Right lobe of liver (tissue), 4 donors: ENCODE measurements at regions not wholly inside any gene's neighbourhood (a gene's known extent, or its start where the extent isn't known, plus 50 kb on each side); places are given as distances from the start of the nearest gene placed in this dataset.

Experiments used
- POLR2A ChIP-seq: fragments of 450-650 bp; IDR thresholded peaks from one replicate; pipeline ENCODE4 v1.6.1; 2017; ENCODE audit warnings: antibody characterized with exemption, mild to moderate bottlenecking
- TF ChIP-seq, protein P1 (sequence below), 4 donors: fragments of 200-600 bp in 3 of 4; fragments of 450-650 bp in 1 of 4; IDR thresholded peaks; one replicate each; pipeline versions ENCODE4 v1.5.1 to v1.8.0; 2016 to 2022; ENCODE audit warnings: antibody characterized with exemption in 4 of 4, mild to moderate bottlenecking in 2 of 4
- donor health status: DM: no; HTN: no; CAD: no.
- donor health status: DM: no; HTN: no; CAD: no.
- donor health status: DM: no; HTN: yes; CAD: no.

DNA sequence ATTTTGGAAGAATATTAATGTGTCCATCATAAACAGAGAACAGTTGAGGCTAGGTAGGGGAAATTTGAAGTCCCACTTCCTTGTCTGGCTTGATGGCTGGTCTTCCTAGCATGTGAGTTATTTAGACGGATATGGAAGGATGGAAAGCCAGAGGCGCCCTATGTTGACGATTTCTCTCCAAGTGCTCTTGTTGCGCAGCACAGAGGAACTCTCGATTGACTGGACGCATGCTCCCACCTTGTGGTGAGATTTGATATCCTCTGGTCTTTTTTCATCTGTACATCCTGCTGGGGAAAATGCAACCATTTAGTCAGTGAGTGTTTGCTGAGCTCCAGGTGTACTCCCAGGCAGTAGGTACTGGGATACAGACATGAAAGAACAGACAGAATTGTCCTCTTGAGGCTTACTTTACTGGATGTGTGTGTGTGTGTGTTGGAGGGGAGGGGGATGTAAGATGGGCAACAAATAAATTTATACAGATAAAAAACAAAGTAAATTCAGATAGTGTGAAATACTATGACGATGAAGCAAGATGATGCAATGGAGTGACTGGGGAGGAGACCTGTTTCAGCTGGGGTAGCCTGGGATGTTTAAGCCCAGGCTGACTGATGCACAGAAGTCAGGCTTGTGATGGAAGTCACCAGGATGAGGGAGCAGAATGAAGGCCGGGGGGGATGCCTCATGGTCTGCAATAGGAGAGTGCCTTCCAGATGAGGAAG lies 137.2 kb downstream of the TRIM43 start:
- TF ChIP-seq, protein P1, sequence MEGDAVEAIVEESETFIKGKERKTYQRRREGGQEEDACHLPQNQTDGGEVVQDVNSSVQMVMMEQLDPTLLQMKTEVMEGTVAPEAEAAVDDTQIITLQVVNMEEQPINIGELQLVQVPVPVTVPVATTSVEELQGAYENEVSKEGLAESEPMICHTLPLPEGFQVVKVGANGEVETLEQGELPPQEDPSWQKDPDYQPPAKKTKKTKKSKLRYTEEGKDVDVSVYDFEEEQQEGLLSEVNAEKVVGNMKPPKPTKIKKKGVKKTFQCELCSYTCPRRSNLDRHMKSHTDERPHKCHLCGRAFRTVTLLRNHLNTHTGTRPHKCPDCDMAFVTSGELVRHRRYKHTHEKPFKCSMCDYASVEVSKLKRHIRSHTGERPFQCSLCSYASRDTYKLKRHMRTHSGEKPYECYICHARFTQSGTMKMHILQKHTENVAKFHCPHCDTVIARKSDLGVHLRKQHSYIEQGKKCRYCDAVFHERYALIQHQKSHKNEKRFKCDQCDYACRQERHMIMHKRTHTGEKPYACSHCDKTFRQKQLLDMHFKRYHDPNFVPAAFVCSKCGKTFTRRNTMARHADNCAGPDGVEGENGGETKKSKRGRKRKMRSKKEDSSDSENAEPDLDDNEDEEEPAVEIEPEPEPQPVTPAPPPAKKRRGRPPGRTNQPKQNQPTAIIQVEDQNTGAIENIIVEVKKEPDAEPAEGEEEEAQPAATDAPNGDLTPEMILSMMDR (IDR thresholded peaks at IDR 0.05), result peak; percentile 64 to 90 (median 74)
- no peak for TF ChIP-seq POLR2A
